WTC11 (cell line): ENCODE measurements at regions not wholly inside any gene's neighbourhood (a gene's known extent, or its start where the extent isn't known, plus 50 kb on each side); places are given as distances from the start of the nearest gene placed in this dataset.

Experiments used
- ATAC-seq: fragments of 200-7000 bp; cut with Tn5 transposase; 2 replicates; pipeline ENCODE4 v1.10.0; 2021; ENCODE audit warnings: mild to moderate bottlenecking, moderate library complexity
- CTCF ChIA-PET: fragments of 300-600 bp; sonication (Branson Sonifier 250); formaldehyde crosslinking; loops from one replicate; lab custom pipeline; 2021; ENCODE audit warnings: antibody characterized with exemption; lab: Charles Lee
- POLR2A ChIA-PET: fragments of 350-600 bp; sonication (Branson Sonifier 250); formaldehyde crosslinking; loops from one replicate; lab custom pipeline; 2021; ENCODE audit warnings: antibody characterized with exemption; lab: Charles Lee
- DNase-seq: peaks from one replicate; pipeline ENCODE4 v3.0.0; 2021; ENCODE audit warnings: low spot score
- H3K27ac Mint-ChIP-seq: 2 replicates; pipeline ENCODE4 v1.8.0; 2021; ENCODE audit warnings: mixed read lengths
- H3K27me3 Mint-ChIP-seq: 2 replicates; pipeline ENCODE4 v1.8.0; 2021; ENCODE audit warnings: low read depth, mild to moderate bottlenecking, moderate library complexity, mixed read lengths
- H3K36me3 Mint-ChIP-seq: 2 replicates; pipeline ENCODE4 v1.8.0; 2021; ENCODE audit warnings: mixed read lengths
- H3K4me1 Mint-ChIP-seq: 2 replicates; pipeline ENCODE4 v1.8.0; 2022; ENCODE audit warnings: mixed read lengths
- H3K4me3 Mint-ChIP-seq: 2 replicates; pipeline ENCODE4 v1.8.0; 2021; ENCODE audit warnings: mild to moderate bottlenecking, moderate library complexity, mixed read lengths
- H3K9me3 Mint-ChIP-seq: 2 replicates; pipeline ENCODE4 v1.8.0; 2021; ENCODE audit warnings: mixed read lengths
- AFF4 ChIP-seq: sonication (generic); formaldehyde crosslinking; IDR thresholded peaks from 2 replicates; pipeline ENCODE4 v1.8.1; 2023; ENCODE audit warnings: mild to moderate bottlenecking, missing genetic modification reagents, borderline replicate concordance
- ATF2 ChIP-seq: sonication (generic); formaldehyde crosslinking; IDR thresholded peaks from 2 replicates; pipeline ENCODE4 v1.8.1; 2022; ENCODE audit warnings: low read depth, missing genetic modification reagents, borderline replicate concordance
- ATF6 ChIP-seq: sonication (generic); formaldehyde crosslinking; IDR thresholded peaks from 2 replicates; pipeline ENCODE4 v1.8.1; 2023; ENCODE audit warnings: mild to moderate bottlenecking, missing genetic modification reagents
- E2F1 ChIP-seq: sonication (generic); formaldehyde crosslinking; IDR thresholded peaks from 2 replicates; pipeline ENCODE4 v1.8.0; 2022; ENCODE audit warnings: mild to moderate bottlenecking, missing genetic modification reagents
- ETV6 ChIP-seq: sonication (generic); formaldehyde crosslinking; IDR thresholded peaks from 2 replicates; pipeline ENCODE4 v1.8.1; 2022; ENCODE audit warnings: mild to moderate bottlenecking, missing genetic modification reagents
- FOXJ3 ChIP-seq: sonication (generic); formaldehyde crosslinking; IDR thresholded peaks from 2 replicates; pipeline ENCODE4 v1.9.0; 2021; ENCODE audit warnings: missing genetic modification reagents, mild to moderate bottlenecking, borderline replicate concordance
- GTF2I ChIP-seq: fragments of 250-450 bp; sonication (Bioruptor Pico); conservative IDR thresholded peaks from 2 replicates; pipeline ENCODE4 v1.4.0; 2021; ENCODE audit warnings: mild to moderate bottlenecking
- JAZF1 ChIP-seq: fragments of 250-450 bp; sonication (Bioruptor Pico); IDR thresholded peaks from 2 replicates; pipeline ENCODE4 v1.9.0; 2021; ENCODE audit warnings: moderate library complexity, mild to moderate bottlenecking, inconsistent platforms
- MYBL2 ChIP-seq: sonication (generic); formaldehyde crosslinking; IDR thresholded peaks from 2 replicates; pipeline ENCODE4 v1.8.1; 2023; ENCODE audit warnings: mild to moderate bottlenecking, moderate library complexity, missing genetic modification reagents
- NFYB ChIP-seq: sonication (generic); formaldehyde crosslinking; conservative IDR thresholded peaks from 2 replicates; pipeline ENCODE4 v1.8.0; 2022; ENCODE audit warnings: low read depth, missing genetic modification reagents
- PRRX2 ChIP-seq: fragments of 250-450 bp; sonication (Bioruptor Pico); IDR thresholded peaks from 2 replicates; pipeline ENCODE4 v1.8.0; 2021; ENCODE audit warnings: mild to moderate bottlenecking
- SOX15 ChIP-seq: fragments of 250-450 bp; sonication (Bioruptor Pico); IDR thresholded peaks from 2 replicates; pipeline ENCODE4 v1.9.0; 2021; ENCODE audit warnings: mild to moderate bottlenecking
- SP1 ChIP-seq: sonication (generic); formaldehyde crosslinking; conservative IDR thresholded peaks from 2 replicates; pipeline ENCODE4 v1.8.1; 2022; ENCODE audit warnings: missing genetic modification reagents
- TCF7 ChIP-seq: sonication (generic); formaldehyde crosslinking; IDR thresholded peaks from 2 replicates; pipeline ENCODE4 v1.8.0; 2022; ENCODE audit warnings: mild to moderate bottlenecking, low read depth, missing genetic modification reagents, moderate library complexity
- TEAD4 ChIP-seq: sonication (generic); formaldehyde crosslinking; IDR thresholded peaks from 2 replicates; pipeline ENCODE4 v1.8.0; 2022; ENCODE audit warnings: mild to moderate bottlenecking, missing genetic modification reagents
- ZNF138 ChIP-seq: sonication (generic); formaldehyde crosslinking; conservative IDR thresholded peaks from 2 replicates; pipeline ENCODE4 v1.8.1; 2022; ENCODE audit warnings: mild to moderate bottlenecking, moderate library complexity, missing genetic modification reagents
- ZNF263 ChIP-seq: sonication (generic); formaldehyde crosslinking; IDR thresholded peaks from 2 replicates; pipeline ENCODE4 v1.8.1; 2022; ENCODE audit warnings: low read depth, mild to moderate bottlenecking, moderate library complexity, missing genetic modification reagents
- ZNF317 ChIP-seq: sonication (generic); formaldehyde crosslinking; IDR thresholded peaks from 2 replicates; pipeline ENCODE4 v1.8.1; 2023; ENCODE audit warnings: low read depth, mild to moderate bottlenecking, moderate library complexity, missing genetic modification reagents, borderline replicate concordance
- TF ChIP-seq, protein P1 (sequence below): fragments of 250-450 bp; sonication (Bioruptor Pico); IDR thresholded peaks from 2 replicates; pipeline ENCODE4 v1.9.0; 2021; ENCODE audit warnings: moderate library complexity, mild to moderate bottlenecking, inconsistent platforms, borderline replicate concordance
- TF ChIP-seq, protein P2 (sequence below): fragments of 250-450 bp; sonication (Bioruptor Pico); IDR thresholded peaks from 2 replicates; pipeline ENCODE4 v1.8.0; 2021; ENCODE audit warnings: mild to moderate bottlenecking
- TF ChIP-seq, protein P3 (sequence below): fragments of 250-450 bp; sonication (Bioruptor Pico); conservative IDR thresholded peaks from 2 replicates; pipeline ENCODE4 v1.9.0; 2021; ENCODE audit warnings: mild to moderate bottlenecking

DNA sequence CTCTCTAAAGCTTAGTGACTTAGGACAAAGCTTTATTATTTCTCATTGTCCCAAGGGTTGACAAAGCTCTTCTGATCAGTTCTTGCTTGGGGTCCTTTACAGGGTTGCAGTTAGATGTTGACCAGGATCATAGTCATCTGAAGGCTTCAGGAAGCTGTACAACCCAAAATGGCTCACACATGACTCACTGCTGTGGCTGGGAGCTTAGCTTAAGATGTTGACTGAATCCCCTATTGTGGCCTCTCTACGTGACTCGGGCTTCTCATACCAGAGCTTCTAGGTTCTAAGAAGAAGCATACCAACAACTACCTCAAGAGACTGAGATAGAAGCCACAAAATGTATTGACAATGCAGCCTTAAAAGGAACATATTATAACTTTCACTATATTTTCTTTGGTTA, 569.6 kb upstream of the ROBO2 start (continued):
- TF ChIP-seq AFF4 (CRISPR knock-in tag): no peak
- TF ChIP-seq, protein P1, sequence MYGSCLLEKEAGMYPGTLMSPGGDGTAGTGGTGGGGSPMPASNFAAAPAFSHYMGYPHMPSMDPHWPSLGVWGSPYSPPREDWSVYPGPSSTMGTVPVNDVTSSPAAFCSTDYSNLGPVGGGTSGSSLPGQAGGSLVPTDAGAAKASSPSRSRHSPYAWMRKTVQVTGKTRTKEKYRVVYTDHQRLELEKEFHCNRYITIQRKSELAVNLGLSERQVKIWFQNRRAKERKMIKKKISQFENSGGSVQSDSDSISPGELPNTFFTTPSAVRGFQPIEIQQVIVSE (CRISPR knock-in tag): no peak
- TF ChIP-seq, all 79 proteins: peak for 0

DNA sequence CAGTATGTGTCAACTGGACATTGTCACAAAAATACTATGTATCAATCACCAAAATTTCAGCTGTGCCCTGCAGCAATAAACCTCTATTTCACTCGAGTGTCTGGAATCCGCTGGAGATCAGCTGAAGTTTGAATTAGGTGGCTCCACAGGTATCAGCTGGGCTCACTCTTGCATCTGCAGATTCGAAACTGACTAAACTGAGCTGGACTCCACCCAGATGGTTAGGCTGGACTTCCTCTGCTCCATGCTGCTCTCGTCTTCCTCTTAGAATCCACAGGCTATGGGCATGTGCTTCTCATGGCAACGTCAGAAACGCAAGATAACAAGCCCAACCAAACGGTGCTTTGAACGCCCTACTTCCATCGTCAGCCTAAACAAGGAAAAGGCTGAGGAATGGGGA, 565.3 kb upstream of the ROBO2 start:
- TF ChIP-seq ZNF317 (CRISPR knock-in tag): peak; percentile 84
- TF ChIP-seq, protein P2, sequence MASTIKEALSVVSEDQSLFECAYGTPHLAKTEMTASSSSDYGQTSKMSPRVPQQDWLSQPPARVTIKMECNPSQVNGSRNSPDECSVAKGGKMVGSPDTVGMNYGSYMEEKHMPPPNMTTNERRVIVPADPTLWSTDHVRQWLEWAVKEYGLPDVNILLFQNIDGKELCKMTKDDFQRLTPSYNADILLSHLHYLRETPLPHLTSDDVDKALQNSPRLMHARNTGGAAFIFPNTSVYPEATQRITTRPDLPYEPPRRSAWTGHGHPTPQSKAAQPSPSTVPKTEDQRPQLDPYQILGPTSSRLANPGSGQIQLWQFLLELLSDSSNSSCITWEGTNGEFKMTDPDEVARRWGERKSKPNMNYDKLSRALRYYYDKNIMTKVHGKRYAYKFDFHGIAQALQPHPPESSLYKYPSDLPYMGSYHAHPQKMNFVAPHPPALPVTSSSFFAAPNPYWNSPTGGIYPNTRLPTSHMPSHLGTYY: no peak
- Mint-ChIP-seq H3K9me3 (peaks cover 4% of the 10 kb centered on the region; the same call in 1 of the 2 replicates), H3K27ac (no peak overlapping the region), H3K27me3 (no peaks in the 10 kb centered on the region), H3K4me1 (no peaks in the 10 kb centered on the region), H3K36me3 (no peaks in the 10 kb centered on the region), H3K4me3 (no peak overlapping the region)
- POLR2A ChIA-PET: no interaction called here
- ATAC-seq (no peak), DNase-seq (no peak)
- CTCF ChIA-PET: no interaction called here

GRCh38 chr3:76479161-76479650, 560.7 kb upstream of the ROBO2 start:
- no peaks in the 10 kb centered on the region for H3K27me3 Mint-ChIP-seq
- H3K9me3 Mint-ChIP-seq: no peaks in the 10 kb centered on the region
- ChIA-PET POLR2A (no interaction called here), CTCF (no interaction called here)
- H3K36me3 Mint-ChIP-seq: no peaks in the 10 kb centered on the region
- no peak overlapping the region for H3K4me3 Mint-ChIP-seq
- ATAC-seq (no peak), DNase-seq (no peak)
- H3K4me1 Mint-ChIP-seq: no peaks in the 10 kb centered on the region
- H3K27ac Mint-ChIP-seq: no peak overlapping the region
- TF ChIP-seq TEAD4 (no peak), SP1 (CRISPR knock-in tag) (no peak), ATF2 (CRISPR knock-in tag) (no peak), MYBL2 (CRISPR knock-in tag) (no peak), NFYB (no peak), TCF7 (CRISPR knock-in tag) (no peak), GTF2I (CRISPR knock-in tag) (no peak), ZNF263 (CRISPR knock-in tag) (no peak), JAZF1 (no peak), PRRX2 (CRISPR knock-in tag) (no peak), ZNF138 (CRISPR knock-in tag) (no peak), ATF6 (CRISPR knock-in tag) (no peak), ETV6 (CRISPR knock-in tag) (no peak), ZNF317 (CRISPR knock-in tag) (no peak), SOX15 (CRISPR knock-in tag) (no peak), E2F1 (no peak), FOXJ3 (no peak)
- TF ChIP-seq, protein P3, sequence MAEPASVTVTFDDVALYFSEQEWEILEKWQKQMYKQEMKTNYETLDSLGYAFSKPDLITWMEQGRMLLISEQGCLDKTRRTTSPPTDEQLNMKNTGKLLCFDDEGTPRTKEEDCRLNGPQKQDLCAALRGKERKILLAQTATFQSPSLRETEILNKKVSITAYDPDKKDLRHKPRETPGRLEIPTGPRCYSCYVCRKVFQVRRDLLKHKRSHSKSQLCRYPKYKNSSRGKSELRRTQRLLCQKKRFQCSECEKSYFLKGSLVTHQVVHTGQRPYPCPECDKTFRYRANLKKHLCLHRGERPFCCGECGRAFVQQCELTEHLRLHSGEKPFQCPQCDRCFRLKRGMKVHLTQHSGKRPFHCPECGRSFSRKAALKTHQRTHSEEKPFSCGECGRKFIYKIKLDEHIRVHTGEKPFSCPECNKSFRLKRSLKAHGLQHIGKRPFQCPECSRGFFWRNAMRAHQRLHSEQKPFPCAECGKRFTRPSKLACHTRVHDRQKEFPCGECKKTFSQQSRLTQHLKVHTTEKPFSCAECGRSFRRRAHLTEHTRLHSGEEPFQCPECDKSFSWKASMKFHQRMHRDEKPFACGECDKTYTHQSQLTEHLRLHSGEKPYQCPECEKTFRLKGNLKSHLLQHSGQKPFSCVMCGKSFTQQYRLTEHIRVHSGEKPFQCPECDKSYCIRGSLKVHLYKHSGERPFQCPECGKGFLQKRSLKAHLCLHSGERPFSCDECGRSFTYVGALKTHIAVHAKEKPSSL (CRISPR knock-in tag): no peak
